ENCODE measurements at regions not wholly inside any gene's neighbourhood (a gene's known extent, or its start where the extent isn't known, plus 50 kb on each side); places are given as distances from the start of the nearest gene placed in this dataset.

DNA sequence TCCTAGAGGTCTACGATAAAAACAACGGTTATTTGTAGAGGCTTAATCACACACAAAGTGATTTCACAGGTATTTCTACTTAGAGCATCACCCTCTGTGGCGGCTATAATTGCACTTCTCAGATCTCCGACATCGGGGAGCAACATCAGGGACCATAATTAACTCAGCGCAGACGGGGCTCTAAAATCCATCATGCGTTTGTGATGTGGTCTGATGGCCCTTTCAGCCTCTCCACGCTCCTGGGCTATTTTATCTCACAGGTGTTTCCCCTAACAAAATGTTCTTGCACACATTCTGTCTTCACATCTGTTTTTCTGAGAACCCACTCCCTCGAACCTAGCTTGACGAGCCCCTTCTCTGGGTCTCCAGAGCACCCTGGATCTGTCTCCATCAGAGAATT lies 146.3 kb upstream of the DUSP10 start:
- TF ChIP-seq POLR2A (IDR thresholded peaks at IDR 0.05) (no peak), POLR2AphosphoS5 (IDR thresholded peaks at IDR 0.05) (no peak), EP300 (IDR thresholded peaks at IDR 0.05) (no peak)
- TF ChIP-seq, protein P1, sequence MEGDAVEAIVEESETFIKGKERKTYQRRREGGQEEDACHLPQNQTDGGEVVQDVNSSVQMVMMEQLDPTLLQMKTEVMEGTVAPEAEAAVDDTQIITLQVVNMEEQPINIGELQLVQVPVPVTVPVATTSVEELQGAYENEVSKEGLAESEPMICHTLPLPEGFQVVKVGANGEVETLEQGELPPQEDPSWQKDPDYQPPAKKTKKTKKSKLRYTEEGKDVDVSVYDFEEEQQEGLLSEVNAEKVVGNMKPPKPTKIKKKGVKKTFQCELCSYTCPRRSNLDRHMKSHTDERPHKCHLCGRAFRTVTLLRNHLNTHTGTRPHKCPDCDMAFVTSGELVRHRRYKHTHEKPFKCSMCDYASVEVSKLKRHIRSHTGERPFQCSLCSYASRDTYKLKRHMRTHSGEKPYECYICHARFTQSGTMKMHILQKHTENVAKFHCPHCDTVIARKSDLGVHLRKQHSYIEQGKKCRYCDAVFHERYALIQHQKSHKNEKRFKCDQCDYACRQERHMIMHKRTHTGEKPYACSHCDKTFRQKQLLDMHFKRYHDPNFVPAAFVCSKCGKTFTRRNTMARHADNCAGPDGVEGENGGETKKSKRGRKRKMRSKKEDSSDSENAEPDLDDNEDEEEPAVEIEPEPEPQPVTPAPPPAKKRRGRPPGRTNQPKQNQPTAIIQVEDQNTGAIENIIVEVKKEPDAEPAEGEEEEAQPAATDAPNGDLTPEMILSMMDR (IDR thresholded peaks at IDR 0.05): no peak
- 81 to 87% (median 83%) methylated on average over 11 of the region's 11 CpGs for WGBS, 5 donors
- Histone ChIP-seq H3K9me3 (no peaks in the 10 kb centered on the region), H3K4me1 (peaks cover 3 to 11% (median 6%) of the 10 kb centered on the region in 4 donors), H3K4me3 (no peak overlapping the region), H3K27ac (no peak overlapping the region), H3K36me3 (no peaks in the 10 kb centered on the region), H3K27me3 (no peaks in the 10 kb centered on the region)
- intact Hi-C loops (cut with DNase I; ENCODE audit: low total_unique reads): no loop called here
- no peak for DNase-seq

- H3K4me3 ChIP-seq: no peak overlapping the region
- intact Hi-C loops (cut with DNase I; ENCODE audit: low total_unique reads): no loop called here
- H3K9me3 ChIP-seq: no peaks in the 10 kb centered on the region
- H3K27me3 ChIP-seq: no peaks in the 10 kb centered on the region
- no peak for DNase-seq
- no peaks in the 10 kb centered on the region for H3K36me3 ChIP-seq
- no peak overlapping the region for H3K27ac ChIP-seq
- no peak for TF ChIP-seq EP300 (IDR thresholded peaks at IDR 0.05)
- no peak for TF ChIP-seq POLR2A (IDR thresholded peaks at IDR 0.05)
- TF ChIP-seq, protein P1 (IDR thresholded peaks at IDR 0.05): no peak
- TF ChIP-seq POLR2AphosphoS5 (IDR thresholded peaks at IDR 0.05): no peak
- peaks cover 3 to 11% (median 6%) of the 10 kb centered on the region in 4 donors for H3K4me1 ChIP-seq
- 82 to 89% (median 85%) methylated on average over 2 of the region's 2 CpGs for WGBS, 5 donors
These were observed 145.9 kb upstream of the DUSP10 start for GRCh38 chr1:221887758-221888157.

DNA sequence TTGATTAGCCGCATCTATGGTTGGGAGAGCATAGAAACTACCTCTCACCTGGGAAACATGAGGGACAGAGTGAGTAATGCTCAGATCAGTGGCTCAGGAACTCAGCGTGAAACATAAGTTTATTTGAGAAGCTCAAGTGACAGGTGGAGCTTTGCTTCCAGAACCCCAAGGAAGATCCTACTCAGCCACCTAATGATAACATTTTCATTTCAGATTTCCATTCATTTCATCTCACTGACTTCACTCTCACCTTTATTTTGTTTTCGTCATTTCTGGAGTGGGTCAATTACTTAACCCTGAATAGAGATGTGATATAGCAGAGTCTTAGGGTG lies 145.5 kb upstream of the DUSP10 start:
- no peak for DNase-seq
- TF ChIP-seq POLR2A (IDR thresholded peaks at IDR 0.05) (no peak), EP300 (IDR thresholded peaks at IDR 0.05) (no peak), POLR2AphosphoS5 (IDR thresholded peaks at IDR 0.05) (no peak)
- TF ChIP-seq, protein P1 (IDR thresholded peaks at IDR 0.05): no peak
- intact Hi-C loops (cut with DNase I; ENCODE audit: low total_unique reads): no loop called here
- H3K4me3 ChIP-seq: no peak overlapping the region
- H3K27ac ChIP-seq: no peak overlapping the region
- H3K4me1 ChIP-seq: peaks cover 3 to 11% (median 6%) of the 10 kb centered on the region in 4 donors
- no peaks in the 10 kb centered on the region for H3K27me3 ChIP-seq
- no peaks in the 10 kb centered on the region for H3K9me3 ChIP-seq
- no peaks in the 10 kb centered on the region for H3K36me3 ChIP-seq
- 53 to 77% (median 67%) methylated on average over 3 of the region's 3 CpGs for WGBS, 5 donors

GRCh38 chr1:221886743-221887414 lies 145.0 kb upstream of the DUSP10 start:
- Histone ChIP-seq H3K4me1 (peaks cover 3 to 11% (median 6%) of the 10 kb centered on the region in 4 donors), H3K9me3 (no peaks in the 10 kb centered on the region), H3K4me3 (no peak overlapping the region), H3K27me3 (no peaks in the 10 kb centered on the region), H3K27ac (no peak overlapping the region), H3K36me3 (no peaks in the 10 kb centered on the region)
- DNase-seq: peak; percentile 42 to 51
- TF ChIP-seq, protein P1 (IDR thresholded peaks at IDR 0.05): no peak
- peak in 2 of 3 donors; percentile 23 to 64 for TF ChIP-seq POLR2AphosphoS5 (IDR thresholded peaks at IDR 0.05)
- intact Hi-C loops (cut with DNase I; ENCODE audit: low total_unique reads): no loop called here
- WGBS, 5 donors: 21 to 35% (median 22%) methylated on average over 5 to 7 of the region's 7 CpGs

All from stomach (tissue), 8 donors.